Gastrocnemius medialis (tissue), 4 donors: ENCODE measurements at regions not wholly inside any gene's neighbourhood (a gene's known extent, or its start where the extent isn't known, plus 50 kb on each side); places are given as distances from the start of the nearest gene placed in this dataset.

Source experiments
- POLR2A ChIP-seq, 2 donors: fragments of 450-650 bp; IDR thresholded peaks; one replicate each; pipeline ENCODE4 v1.6.1; 2017; ENCODE audit warnings: antibody characterized with exemption in 2 of 2, mild to moderate bottlenecking in 2 of 2, moderate library complexity in 2 of 2
- TF ChIP-seq, protein P1 (sequence below), 5 experiments: fragments of 450-650 bp in 3 of 5; fragments of 200-600 bp in 2 of 5; sonication (generic) in 2 of 5; IDR thresholded peaks in 4 of 5; conservative IDR thresholded peaks in 1 of 5; 1 replicate in 4 of 5; 2 replicates in 1 of 5; pipeline ENCODE4 v1.5.1; 2016 to 2019; ENCODE audit warnings: antibody characterized with exemption in 5 of 5, mild to moderate bottlenecking in 3 of 5, moderate library complexity in 3 of 5

DNA sequence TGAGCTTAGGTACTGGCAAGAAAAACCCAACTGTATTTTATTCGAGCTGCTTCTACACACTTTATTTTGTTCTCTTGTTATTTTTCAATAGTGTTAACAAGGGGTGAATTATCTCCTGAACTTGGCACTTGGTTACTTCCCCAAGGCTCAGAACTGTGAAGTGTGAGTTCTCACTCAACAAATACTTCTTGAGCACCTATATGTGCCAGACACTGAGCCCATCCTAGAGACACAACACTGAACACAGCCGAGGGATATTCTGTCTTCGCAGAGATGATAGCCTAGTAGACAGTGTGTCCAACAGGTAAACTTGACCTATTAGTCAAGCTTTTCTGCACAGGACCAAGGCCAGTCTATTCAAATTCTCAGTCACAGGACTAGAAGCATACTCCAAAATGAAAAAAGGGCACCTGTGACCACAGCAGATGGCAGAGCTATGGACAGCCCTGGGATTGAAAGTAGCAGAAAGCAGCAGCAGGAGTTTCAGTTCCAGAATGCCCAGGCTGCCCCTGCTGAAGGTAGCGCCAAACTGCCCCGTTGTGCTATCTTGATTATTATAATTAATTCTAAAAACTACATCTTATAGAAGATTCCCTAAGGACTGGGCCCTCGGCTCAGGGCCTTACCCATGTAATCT, 77.8 kb upstream of the TAB2 start:
- TF ChIP-seq, protein P1, sequence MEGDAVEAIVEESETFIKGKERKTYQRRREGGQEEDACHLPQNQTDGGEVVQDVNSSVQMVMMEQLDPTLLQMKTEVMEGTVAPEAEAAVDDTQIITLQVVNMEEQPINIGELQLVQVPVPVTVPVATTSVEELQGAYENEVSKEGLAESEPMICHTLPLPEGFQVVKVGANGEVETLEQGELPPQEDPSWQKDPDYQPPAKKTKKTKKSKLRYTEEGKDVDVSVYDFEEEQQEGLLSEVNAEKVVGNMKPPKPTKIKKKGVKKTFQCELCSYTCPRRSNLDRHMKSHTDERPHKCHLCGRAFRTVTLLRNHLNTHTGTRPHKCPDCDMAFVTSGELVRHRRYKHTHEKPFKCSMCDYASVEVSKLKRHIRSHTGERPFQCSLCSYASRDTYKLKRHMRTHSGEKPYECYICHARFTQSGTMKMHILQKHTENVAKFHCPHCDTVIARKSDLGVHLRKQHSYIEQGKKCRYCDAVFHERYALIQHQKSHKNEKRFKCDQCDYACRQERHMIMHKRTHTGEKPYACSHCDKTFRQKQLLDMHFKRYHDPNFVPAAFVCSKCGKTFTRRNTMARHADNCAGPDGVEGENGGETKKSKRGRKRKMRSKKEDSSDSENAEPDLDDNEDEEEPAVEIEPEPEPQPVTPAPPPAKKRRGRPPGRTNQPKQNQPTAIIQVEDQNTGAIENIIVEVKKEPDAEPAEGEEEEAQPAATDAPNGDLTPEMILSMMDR (IDR thresholded peaks at IDR 0.05 in 4 of 5, conservative IDR thresholded peaks at IDR 0.05 in 1 of 5) = no peak
- TF ChIP-seq POLR2A (IDR thresholded peaks at IDR 0.05) = no peak
